HG03064 (cell line): ENCODE measurements at regions not wholly inside any gene's neighbourhood (a gene's known extent, or its start where the extent isn't known, plus 50 kb on each side); places are given as distances from the start of the nearest gene placed in this dataset.

Experiments used
- ATAC-seq: cut with Tn5 transposase; IDR thresholded peaks from one replicate; pipeline ENCODE4 v1.9.1; 2021; ENCODE audit warnings: low read depth; ENCODE audit not compliant: unreplicated experiment

- no peak for ATAC-seq
These were observed 66.1 kb upstream of the MKLN1 start for GRCh38 chr7:131261476-131261994.

DNA sequence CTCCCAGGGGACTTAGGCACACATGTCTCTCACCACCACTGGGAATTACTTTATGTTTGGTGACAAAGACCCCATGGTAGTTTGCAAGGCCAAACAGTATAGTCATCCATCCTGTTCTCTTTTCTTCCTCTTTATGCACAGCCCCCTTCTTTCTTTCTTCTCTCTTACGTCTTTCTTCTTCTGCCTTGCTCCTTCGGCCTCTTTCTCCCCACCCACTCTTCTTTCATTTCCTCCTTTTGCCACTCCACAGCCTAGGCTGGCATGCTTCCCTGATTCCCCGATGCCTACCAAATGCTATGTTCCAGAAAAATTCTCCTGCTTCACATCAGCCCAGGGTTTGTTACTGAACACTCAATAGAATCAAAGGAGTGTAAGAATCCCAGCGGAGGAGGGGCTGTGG lies 62.4 kb upstream of the MKLN1 start:
- ATAC-seq: no peak

DNA sequence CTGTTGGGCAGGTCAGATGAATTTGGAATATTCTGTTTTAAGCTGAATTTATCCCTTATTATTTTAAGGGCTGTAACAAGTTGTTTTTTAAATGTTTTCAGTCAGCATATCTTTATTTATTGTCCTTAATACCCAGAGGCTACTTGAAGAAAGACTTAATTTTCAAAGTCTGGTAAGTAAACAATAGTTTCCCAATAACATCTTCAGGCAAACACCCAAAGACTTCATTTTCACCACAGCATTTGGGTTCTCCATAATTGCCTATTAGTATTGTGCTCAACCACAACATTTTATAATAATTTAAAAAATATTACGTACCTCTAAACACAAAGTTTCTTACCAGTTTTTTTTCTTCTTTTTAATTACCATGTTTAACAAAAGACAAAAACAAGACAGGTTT lies 60.0 kb upstream of the MKLN1 start:
- no peak for ATAC-seq

DNA sequence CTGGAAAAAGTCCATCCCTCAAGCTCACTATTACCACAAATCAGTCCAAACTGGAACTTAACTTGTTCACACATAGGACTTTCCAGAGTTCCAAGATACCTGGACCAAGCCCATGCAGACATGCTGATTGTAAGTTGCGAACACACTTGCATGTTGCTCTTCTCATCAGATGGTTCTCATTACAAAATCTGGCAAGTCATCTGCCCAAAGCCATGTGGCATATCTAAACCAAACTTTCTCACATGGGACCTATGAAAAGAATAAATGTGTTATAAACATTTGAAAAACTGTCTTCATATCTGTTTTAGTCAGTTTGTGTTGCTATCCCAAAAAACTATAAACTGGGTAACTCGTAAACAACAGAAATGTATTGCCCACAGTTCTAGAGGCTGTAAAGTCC lies 58.8 kb upstream of the MKLN1 start:
- no peak for ATAC-seq

GRCh38 chr7:131272086-131272485 lies 55.6 kb upstream of the MKLN1 start:
- no peak for ATAC-seq

DNA sequence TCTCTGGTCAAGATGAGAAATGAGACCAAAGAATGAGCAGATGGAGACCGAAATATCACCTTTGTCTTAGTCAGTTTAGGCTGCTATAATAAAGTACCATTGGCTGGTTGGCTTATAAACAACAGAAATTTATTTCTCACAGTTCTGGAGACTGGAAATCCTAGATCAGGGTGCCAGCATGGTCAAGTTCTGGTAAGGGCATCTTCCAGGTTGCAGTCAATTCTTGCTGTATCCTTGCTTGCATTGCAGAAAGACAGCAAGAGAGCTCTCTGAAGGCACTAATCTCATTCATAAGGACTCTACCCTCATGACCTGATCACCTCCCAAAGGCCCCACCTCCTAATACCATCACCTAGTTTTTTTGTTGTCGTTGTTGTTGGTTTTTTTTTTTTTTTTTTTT lies 52.7 kb upstream of the MKLN1 start:
- ATAC-seq: no peak

DNA sequence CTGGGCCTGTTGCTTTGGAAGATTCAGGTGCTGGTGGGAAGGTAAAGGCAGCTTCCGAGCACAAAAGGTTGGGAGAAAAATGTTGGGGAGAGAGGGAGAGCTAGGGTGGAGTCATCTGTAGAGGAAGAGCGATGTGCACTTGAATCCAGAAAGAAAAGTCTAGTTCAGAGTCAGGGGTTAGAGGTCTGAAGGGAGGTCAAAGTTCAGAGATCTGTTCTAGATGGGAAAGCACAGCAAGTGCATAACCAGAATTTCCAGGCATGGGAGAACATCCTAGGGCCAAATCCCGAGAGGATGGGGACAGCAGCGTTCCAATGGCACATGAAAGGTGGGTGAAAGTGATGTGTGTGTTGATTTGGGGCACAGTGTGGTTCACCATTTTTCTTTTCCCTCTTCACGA lies 51.5 kb upstream of the MKLN1 start:
- no peak for ATAC-seq

GRCh38 chr7:131276748-131277147 lies 50.9 kb upstream of the MKLN1 start:
- no peak for ATAC-seq
